LoVo (cell line): ENCODE measurements at regions not wholly inside any gene's neighbourhood (a gene's known extent, or its start where the extent isn't known, plus 50 kb on each side); places are given as distances from the start of the nearest gene placed in this dataset.

ENCODE experiments used
- DNase-seq: peaks from one replicate; pipeline ENCODE4 v3.0.0-alpha.2; 2016; ENCODE audit warnings: low spot score

GRCh38 chr2:12347066-12347493 is 369.7 kb upstream of the TRIB2 start:
- DNase-seq: no peak

GRCh38 chr2:12348216-12348615 is 368.5 kb upstream of the TRIB2 start:
- no peak for DNase-seq

DNA sequence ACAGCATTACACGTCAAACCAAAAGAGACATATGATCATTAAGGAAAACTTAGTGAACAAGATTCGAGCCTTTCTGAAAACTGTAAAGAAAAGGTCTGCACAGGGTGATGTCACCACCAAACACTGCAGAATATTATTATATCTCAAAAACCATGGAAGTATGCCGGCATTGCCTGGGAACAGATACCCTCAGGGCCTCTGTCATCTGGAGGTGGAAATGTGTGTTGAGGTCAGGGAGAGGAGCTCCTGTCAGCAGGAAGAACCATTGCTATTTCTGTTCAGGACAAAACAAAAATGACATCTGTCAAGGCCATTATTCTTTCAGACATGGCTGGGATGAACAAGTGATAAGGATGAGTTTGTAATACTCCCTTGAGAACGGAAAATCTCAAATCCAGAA is 365.9 kb upstream of the TRIB2 start:
- DNase-seq: no peak

GRCh38 chr2:12352889-12353288 is 363.8 kb upstream of the TRIB2 start:
- no peak for DNase-seq

DNA sequence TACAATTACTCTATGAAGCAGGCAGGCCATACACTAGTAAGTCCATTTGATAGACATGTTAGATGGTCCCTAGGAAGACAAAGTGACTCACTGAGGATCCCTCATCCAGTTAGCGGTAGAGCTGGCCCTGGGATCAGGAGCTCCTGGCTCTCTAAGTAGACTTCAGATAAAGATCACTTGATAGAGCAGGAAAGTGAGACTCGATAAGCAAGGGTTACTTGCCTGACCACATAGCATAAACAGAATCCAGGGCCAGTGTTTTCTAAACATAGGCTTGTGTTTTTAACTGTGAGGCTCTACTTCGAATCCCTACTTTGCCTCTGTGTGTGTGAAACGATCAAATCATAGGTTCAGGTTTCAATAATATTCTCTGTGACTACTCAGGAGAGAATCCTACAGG is 355.2 kb upstream of the TRIB2 start:
- no peak for DNase-seq

GRCh38 chr2:12363138-12363537 is 353.6 kb upstream of the TRIB2 start:
- DNase-seq: no peak

DNA sequence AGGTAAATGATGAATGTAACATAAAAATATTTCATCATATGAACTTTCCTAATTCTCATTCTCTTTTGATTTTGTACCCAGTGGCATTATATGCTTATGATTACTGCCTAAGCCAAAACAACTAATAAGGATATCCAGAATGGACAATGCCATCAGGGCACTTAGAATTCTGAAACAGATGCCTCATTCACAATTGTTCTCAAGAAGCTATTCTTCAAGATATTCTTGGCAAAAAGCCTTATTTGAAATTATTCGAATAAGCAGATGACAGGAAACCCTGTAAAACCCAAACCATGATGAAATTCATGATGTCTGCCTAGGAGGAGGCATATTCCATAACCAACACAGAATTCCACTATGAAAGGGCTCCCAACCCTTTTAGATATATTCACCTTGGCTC is 353.2 kb upstream of the TRIB2 start:
- no peak for DNase-seq

- DNase-seq: no peak
Observed at GRCh38 chr2:12369566-12369965, 347.2 kb upstream of the TRIB2 start.

- DNase-seq: no peak
Observed at GRCh38 chr2:12376025-12376424, 340.7 kb upstream of the TRIB2 start.

DNA sequence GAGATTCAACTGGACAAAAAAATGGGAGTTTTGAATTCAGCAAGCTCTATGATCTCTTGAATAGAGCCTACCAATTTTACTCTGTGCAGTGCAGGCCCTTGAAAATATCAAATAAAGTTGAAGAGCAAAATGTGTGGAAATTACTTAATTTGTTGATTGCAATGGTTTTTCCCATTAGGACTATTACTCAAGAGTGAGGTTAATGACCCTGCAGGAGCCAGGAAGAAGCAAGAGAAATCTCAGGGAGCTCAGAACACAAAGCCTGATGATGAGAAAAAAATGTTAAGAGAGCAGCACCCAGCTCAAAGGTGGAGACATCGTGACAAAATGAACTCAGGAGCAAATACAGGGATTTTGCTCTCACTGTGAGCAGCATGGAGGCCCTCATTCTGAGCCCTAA is 337.6 kb upstream of the TRIB2 start:
- no peak for DNase-seq

DNA sequence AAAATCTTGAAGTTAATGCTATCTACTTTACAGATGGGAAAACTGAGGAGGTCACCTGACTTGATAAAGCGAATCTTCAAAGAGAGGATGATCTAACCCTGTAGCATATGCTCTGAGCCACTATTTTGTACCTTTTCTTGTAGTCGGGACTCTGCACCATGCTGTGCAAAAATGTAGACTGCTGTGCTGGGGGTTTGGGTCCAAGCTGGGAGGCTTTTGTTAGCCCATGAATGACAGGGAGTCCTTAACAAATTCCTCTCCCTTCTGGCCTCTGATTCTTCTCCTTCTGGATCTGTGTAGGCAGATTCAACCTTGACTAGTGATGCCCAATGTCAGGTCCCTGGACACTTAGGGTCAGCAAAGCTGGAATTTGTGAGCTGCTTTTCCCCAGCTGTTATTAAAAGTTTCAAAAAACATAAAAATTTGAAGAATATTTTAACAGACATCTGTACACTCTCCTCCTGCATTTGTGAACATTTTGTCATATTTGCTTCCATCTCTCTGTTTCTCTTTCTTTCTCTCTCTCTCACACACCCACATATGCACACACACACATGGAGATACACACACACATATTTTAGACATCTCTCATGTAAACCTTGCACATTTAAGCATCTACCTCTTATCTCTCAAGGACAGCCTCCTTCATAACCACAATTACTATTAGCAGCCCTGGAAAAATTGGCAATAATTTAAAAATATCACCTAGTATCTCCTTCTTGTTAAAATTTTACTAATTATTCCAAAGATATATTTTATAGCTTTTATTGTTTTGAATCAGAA is 335.0 kb upstream of the TRIB2 start:
- DNase-seq: no peak

DNA sequence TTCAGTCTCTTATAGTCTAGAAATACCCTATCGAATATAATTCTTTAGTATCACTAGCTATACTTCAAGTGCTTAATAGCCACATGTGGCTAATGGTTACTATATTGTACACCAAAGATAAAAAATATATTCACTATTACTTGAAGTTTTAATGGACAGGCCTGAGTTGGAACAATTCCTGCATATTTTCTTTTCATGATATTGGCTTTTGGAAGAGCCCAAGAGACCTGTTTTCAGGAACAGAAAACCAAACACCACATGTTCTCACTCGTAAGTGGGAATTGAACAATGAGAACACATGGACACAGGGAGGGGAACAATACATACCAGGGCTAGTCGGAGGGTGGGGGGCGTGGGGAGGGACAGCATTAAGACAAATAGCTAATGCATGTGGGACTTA is 334.4 kb upstream of the TRIB2 start:
- no peak for DNase-seq

- DNase-seq: no peak
Observed at GRCh38 chr2:12389344-12390045, 327.2 kb upstream of the TRIB2 start.

DNA sequence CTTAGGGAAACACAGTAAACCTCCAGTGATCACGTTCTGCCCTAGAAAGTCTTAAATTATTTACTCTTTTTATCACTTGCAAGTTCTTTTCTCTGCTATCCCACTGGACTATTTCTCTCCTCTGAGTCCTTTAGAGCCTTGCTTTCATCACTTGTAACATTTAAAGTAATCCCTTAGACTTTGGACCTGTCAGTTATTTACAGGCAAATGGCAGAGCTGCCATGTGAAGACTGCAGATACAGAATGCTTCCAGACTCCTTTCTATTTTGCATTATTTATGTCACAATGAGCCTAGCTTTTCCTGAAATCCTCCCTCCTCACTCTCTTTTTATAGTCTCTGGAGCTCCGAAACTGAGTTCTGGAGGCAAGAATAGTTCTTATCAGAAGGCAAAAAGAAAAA is 325.6 kb upstream of the TRIB2 start:
- no peak for DNase-seq

DNA sequence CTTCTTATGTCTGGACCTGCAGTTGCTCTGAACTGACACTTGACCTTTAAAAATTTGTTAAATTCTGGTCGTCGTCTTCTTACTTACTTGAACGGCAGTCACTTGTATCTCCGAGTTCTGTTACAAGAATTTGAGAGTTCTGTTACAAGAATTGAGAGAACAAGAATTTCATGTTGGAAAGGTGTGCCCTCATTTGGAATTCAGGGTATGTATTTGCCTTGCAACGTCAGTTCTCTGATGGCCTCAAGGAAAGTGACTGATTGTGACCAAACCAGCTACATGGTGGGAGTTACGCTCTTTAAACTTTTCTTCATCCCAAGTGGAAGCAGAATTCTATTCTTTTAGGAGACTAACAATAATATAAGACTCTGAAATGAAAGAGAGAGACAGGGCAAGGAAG is 320.0 kb upstream of the TRIB2 start:
- DNase-seq: no peak

DNA sequence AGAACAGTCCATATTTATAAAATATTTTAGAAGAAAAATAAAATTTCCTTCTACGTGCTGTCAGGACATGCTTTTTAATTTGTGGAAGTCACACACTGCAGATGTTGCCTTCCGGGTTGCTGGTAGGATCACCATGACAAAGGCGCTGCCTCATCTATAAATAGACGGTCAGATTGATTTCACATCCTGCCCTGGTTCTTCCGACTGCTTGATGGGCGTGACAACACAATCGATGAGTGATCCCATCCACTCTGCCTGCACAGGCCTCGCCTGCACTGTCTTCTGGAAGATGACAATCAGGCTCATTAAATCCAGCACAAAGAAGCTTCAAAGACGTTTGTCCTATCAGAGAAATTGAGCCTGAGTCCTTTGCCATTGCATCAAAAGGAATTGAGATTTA is 318.9 kb upstream of the TRIB2 start:
- no peak for DNase-seq

GRCh38 chr2:12399240-12399639 is 317.5 kb upstream of the TRIB2 start:
- DNase-seq: no peak

DNA sequence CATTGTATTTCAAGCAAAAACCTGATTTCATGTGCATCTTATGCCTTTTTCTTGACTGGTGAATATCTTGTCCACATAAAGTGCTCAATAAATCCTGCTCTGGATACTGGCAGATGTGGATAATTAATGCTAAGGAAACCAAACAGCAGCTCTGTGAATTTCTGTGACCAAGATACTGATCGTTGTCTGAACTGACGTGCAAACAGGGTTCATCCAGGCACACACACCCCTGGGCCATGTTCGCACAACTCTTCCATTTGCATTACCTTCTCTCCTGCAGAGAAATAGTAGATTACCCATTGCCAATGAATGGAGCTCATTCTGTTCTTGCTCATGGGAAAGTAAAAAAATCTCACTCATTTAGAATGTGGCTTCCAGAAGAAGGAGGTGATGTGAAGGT is 316.2 kb upstream of the TRIB2 start:
- DNase-seq: no peak

DNA sequence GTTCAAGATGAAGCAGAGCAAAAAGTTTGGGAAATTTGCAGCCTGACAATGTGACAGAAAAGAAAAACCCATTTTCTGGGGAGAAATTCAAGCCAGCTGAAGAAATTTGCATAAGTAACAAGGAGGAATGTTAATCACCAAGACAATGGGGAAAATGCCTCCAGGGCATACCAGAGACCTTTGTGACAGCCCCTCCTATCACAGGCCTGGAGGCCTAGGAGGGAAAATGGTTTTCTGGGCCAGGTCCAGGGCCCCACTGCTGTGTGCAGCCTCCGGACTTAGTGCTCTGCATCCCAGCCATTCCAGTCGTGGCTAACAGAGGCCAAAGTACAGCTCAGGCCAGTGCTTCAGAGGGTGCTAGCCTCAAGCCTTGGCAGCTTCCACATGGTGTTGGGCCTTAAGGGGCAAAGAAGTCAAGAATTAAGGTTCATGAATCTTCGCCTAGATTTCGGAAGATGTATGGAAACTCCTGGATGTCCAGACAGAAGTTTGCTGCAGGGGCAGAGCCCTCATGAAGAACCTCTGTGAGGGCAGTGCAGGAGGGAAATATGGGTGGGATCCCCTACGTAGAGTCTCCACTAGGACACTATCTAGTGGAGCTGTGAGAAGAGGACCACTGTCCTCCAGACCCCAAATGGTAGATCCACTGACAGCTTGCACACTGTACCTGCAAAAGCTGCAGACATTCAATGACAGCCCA is 314.1 kb upstream of the TRIB2 start:
- DNase-seq: no peak

DNA sequence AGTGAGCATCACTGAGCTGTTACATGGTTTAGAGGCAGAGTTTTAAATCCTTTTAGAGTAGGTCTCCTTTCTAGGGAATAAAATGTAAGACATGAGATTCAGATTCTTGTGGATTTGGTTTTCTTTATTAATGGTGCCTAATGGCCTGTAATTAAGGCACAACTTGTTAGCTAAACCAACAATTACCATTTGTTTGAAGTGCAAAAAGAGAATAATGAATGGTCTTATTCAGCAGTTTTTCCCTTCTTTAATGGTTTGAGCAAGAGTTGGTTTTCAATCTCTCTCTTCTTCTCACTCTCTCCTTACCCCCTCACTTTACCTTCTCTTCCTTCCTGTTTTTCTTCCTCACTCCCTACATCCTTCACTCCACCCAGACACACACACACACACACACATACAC is 312.2 kb upstream of the TRIB2 start:
- DNase-seq: no peak

- DNase-seq: no peak
Observed at GRCh38 chr2:12407160-12407559, 309.6 kb upstream of the TRIB2 start.

- no peak for DNase-seq
Observed at GRCh38 chr2:12412898-12413305, 303.8 kb upstream of the TRIB2 start.

- DNase-seq: no peak
Observed at GRCh38 chr2:12415536-12415935, 301.2 kb upstream of the TRIB2 start.
